Left hindlimb (tissue), 1 donor: ENCODE measurements at regions not wholly inside any gene's neighbourhood (a gene's known extent, or its start where the extent isn't known, plus 50 kb on each side); places are given as distances from the start of the nearest gene placed in this dataset.

ENCODE experiments used
- DNase-seq: peaks from one replicate; pipeline ENCODE4 v3.0.0-alpha.2; 2018

- no peak for DNase-seq
Measured at GRCh38 chr5:145163876-145164275, 671.3 kb downstream of the PRELID2 start.

GRCh38 chr5:145162626-145163025, 672.5 kb downstream of the PRELID2 start:
- DNase-seq = no peak

- DNase-seq = no peak
Measured at GRCh38 chr5:145161391-145161790, 673.8 kb downstream of the PRELID2 start.

GRCh38 chr5:145160679-145161078, 674.5 kb downstream of the PRELID2 start:
- DNase-seq = no peak

GRCh38 chr5:145158730-145159129, 676.4 kb downstream of the PRELID2 start:
- no peak for DNase-seq

- DNase-seq = no peak
Measured at GRCh38 chr5:145157841-145158240, 677.3 kb downstream of the PRELID2 start.

GRCh38 chr5:145141534-145141933, 693.6 kb downstream of the PRELID2 start:
- DNase-seq = no peak

GRCh38 chr5:145130996-145131395, 704.1 kb downstream of the PRELID2 start:
- no peak for DNase-seq

- DNase-seq = no peak
Measured at GRCh38 chr5:145129797-145130196, 705.3 kb downstream of the PRELID2 start.

GRCh38 chr5:145124806-145125205, 710.3 kb downstream of the PRELID2 start:
- DNase-seq = no peak

GRCh38 chr5:145118611-145119010, 716.5 kb downstream of the PRELID2 start:
- DNase-seq = no peak

- no peak for DNase-seq
Measured at GRCh38 chr5:145118127-145118526, 717.0 kb downstream of the PRELID2 start.

GRCh38 chr5:145117285-145117684, 717.9 kb downstream of the PRELID2 start:
- DNase-seq = no peak

GRCh38 chr5:145111420-145111819, 723.7 kb downstream of the PRELID2 start:
- DNase-seq = no peak

GRCh38 chr5:145110834-145111233, 724.3 kb downstream of the PRELID2 start:
- DNase-seq = no peak

- DNase-seq = no peak
Measured at GRCh38 chr5:145110181-145110580, 725.0 kb downstream of the PRELID2 start.

- no peak for DNase-seq
Measured at GRCh38 chr5:145105384-145105783, 729.8 kb downstream of the PRELID2 start.

GRCh38 chr5:145104106-145104505, 731.0 kb downstream of the PRELID2 start:
- no peak for DNase-seq

- DNase-seq = no peak
Measured at GRCh38 chr5:145101246-145101645, 733.9 kb downstream of the PRELID2 start.

GRCh38 chr5:145090115-145090514, 745.0 kb downstream of the PRELID2 start:
- no peak for DNase-seq

GRCh38 chr5:145084834-145085233, 750.3 kb downstream of the PRELID2 start:
- no peak for DNase-seq

GRCh38 chr5:145077028-145077427, 758.1 kb downstream of the PRELID2 start:
- no peak for DNase-seq

GRCh38 chr5:145076040-145076439, 759.1 kb downstream of the PRELID2 start:
- no peak for DNase-seq

- no peak for DNase-seq
Measured at GRCh38 chr5:145072889-145073288, 762.3 kb downstream of the PRELID2 start.

- no peak for DNase-seq
Measured at GRCh38 chr5:145068721-145069120, 766.4 kb downstream of the PRELID2 start.
